Panc1 (cell line): ENCODE measurements at regions not wholly inside any gene's neighbourhood (a gene's known extent, or its start where the extent isn't known, plus 50 kb on each side); places are given as distances from the start of the nearest gene placed in this dataset.

Experiments used
- TF ChIP-seq, protein P1 (sequence below), 2 experiments: IDR thresholded peaks; 2 replicates each; pipeline ENCODE4 v1.6.1; 2011 to 2012; ENCODE audit warnings: low read depth in 2 of 2, control low read depth in 1 of 2, low read length in 1 of 2, mild to moderate bottlenecking in 1 of 2, moderate library complexity in 1 of 2; ENCODE audit not compliant: insufficient read depth in 1 of 2
- TF ChIP-seq, protein P2 (sequence below): fragments of 450-650 bp; IDR thresholded peaks from 2 replicates; pipeline ENCODE4 v1.5.1; 2017; ENCODE audit warnings: mild to moderate bottlenecking

DNA sequence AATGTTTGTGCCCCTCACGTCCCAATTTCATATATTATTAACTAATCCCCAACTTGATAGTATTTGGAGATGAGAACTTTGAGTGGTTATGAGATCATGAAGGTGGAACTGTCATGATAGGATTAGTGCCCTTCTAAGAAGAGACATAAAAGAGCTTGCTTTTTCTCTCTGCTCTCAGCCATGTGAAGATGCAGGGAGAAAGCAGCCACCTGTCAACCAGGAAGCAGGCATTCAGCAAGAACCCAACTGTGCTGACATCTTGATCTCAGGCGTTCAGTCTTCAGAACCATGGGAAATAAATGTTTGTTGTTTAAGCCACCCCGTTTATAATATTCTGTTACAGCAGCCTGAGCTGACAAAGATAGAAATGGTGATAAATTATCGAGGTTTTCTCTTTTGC lies 278.7 kb upstream of the KCNMB2 start:
- TF ChIP-seq, protein P1, sequence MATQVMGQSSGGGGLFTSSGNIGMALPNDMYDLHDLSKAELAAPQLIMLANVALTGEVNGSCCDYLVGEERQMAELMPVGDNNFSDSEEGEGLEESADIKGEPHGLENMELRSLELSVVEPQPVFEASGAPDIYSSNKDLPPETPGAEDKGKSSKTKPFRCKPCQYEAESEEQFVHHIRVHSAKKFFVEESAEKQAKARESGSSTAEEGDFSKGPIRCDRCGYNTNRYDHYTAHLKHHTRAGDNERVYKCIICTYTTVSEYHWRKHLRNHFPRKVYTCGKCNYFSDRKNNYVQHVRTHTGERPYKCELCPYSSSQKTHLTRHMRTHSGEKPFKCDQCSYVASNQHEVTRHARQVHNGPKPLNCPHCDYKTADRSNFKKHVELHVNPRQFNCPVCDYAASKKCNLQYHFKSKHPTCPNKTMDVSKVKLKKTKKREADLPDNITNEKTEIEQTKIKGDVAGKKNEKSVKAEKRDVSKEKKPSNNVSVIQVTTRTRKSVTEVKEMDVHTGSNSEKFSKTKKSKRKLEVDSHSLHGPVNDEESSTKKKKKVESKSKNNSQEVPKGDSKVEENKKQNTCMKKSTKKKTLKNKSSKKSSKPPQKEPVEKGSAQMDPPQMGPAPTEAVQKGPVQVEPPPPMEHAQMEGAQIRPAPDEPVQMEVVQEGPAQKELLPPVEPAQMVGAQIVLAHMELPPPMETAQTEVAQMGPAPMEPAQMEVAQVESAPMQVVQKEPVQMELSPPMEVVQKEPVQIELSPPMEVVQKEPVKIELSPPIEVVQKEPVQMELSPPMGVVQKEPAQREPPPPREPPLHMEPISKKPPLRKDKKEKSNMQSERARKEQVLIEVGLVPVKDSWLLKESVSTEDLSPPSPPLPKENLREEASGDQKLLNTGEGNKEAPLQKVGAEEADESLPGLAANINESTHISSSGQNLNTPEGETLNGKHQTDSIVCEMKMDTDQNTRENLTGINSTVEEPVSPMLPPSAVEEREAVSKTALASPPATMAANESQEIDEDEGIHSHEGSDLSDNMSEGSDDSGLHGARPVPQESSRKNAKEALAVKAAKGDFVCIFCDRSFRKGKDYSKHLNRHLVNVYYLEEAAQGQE (IDR thresholded peaks at IDR 0.05; ENCODE audit: insufficient read depth in 1 of 2, low read depth in 2 of 2, low read length in 1 of 2) = no peak
- TF ChIP-seq, protein P2, sequence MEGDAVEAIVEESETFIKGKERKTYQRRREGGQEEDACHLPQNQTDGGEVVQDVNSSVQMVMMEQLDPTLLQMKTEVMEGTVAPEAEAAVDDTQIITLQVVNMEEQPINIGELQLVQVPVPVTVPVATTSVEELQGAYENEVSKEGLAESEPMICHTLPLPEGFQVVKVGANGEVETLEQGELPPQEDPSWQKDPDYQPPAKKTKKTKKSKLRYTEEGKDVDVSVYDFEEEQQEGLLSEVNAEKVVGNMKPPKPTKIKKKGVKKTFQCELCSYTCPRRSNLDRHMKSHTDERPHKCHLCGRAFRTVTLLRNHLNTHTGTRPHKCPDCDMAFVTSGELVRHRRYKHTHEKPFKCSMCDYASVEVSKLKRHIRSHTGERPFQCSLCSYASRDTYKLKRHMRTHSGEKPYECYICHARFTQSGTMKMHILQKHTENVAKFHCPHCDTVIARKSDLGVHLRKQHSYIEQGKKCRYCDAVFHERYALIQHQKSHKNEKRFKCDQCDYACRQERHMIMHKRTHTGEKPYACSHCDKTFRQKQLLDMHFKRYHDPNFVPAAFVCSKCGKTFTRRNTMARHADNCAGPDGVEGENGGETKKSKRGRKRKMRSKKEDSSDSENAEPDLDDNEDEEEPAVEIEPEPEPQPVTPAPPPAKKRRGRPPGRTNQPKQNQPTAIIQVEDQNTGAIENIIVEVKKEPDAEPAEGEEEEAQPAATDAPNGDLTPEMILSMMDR = no peak
